SK-N-SH (cell line): ENCODE measurements at regions not wholly inside any gene's neighbourhood (a gene's known extent, or its start where the extent isn't known, plus 50 kb on each side); places are given as distances from the start of the nearest gene placed in this dataset.

Experiments
- CTCF ChIA-PET: fragments of 300-600, 350-600 bp; formaldehyde crosslinking; extraction: SDS; loops from one replicate; lab custom pipeline; 2021; lab: Yijun Ruan, JAX
- POLR2A ChIA-PET: fragments of 350-600 bp; sonication (Branson Sonifier 250); formaldehyde crosslinking; extraction: SDS; loops from one replicate; lab custom pipeline; 2020; ENCODE audit warnings: antibody characterized with exemption, inconsistent platforms; lab: Yijun Ruan, JAX
- DNase-seq: peaks from one replicate; pipeline ENCODE4 v3.0.0; 2012
- H2AFZ ChIP-seq: fragments of 200-600 bp; sonication (generic); 2 replicates; pipeline ENCODE4 v1.8.1; 2016; ENCODE audit warnings: antibody characterized with exemption, mild to moderate bottlenecking, low read depth
- H3F3A ChIP-seq: fragments of 200-600 bp; sonication (generic); replicated peaks from 2 replicates; pipeline ENCODE3; 2016; ENCODE audit warnings: antibody characterized with exemption, mild to moderate bottlenecking; ENCODE audit not compliant: insufficient read depth
- H3K27ac ChIP-seq, 2 experiments: fragments of 200-500 bp in 1 of 2; fragments of 200-600 bp in 1 of 2; sonication (Bioruptor generic) in 1 of 2; sonication (generic), shearing (Covaris generic) in 1 of 2; 2 replicates each; pipeline versions ENCODE4 v1.5.1 to v1.6.1; 2014 to 2016; ENCODE audit warnings: low read depth in 2 of 2, inconsistent platforms in 1 of 2, low read length in 1 of 2, mild to moderate bottlenecking in 1 of 2, mixed read lengths in 1 of 2
- H3K27me3 ChIP-seq: fragments of 200-600 bp; sonication (generic), shearing (Covaris generic); 2 replicates; pipeline ENCODE4 v1.6.1; 2016; ENCODE audit warnings: mixed run types; ENCODE audit not compliant: insufficient read depth
- H3K36me3 ChIP-seq, 2 experiments: fragments of 200-500 bp in 1 of 2; fragments of 200-600 bp in 1 of 2; sonication (Bioruptor generic) in 1 of 2; sonication (generic) in 1 of 2; replicated peaks in 1 of 2; 2 replicates each; pipeline versions ENCODE3 to v1.5.1; 2014 to 2016; ENCODE audit warnings: low read length in 1 of 2, mild to moderate bottlenecking in 1 of 2; ENCODE audit not compliant: insufficient read depth in 2 of 2, control insufficient read depth in 1 of 2
- H3K4me1 ChIP-seq, 2 experiments: fragments of 200-500 bp in 1 of 2; fragments of 200-600 bp in 1 of 2; sonication (Bioruptor generic) in 1 of 2; sonication (generic), shearing (Covaris generic) in 1 of 2; 2 replicates each; pipeline versions ENCODE4 v1.5.1 to v1.6.1; 2014 to 2016; ENCODE audit warnings: low read depth in 1 of 2, low read length in 1 of 2, mixed run types in 1 of 2; ENCODE audit not compliant: insufficient read depth in 2 of 2, control insufficient read depth in 1 of 2
- H3K4me2 ChIP-seq: fragments of 200-600 bp; sonication (generic), shearing (Covaris generic); 2 replicates; pipeline ENCODE4 v1.6.1; 2017; ENCODE audit warnings: mixed run types
- H3K4me3 ChIP-seq, 2 experiments: fragments of 200-500 bp in 1 of 2; fragments of 200-600 bp in 1 of 2; sonication (Bioruptor generic) in 1 of 2; sonication (generic), shearing (Covaris generic) in 1 of 2; 2 replicates each; pipeline versions ENCODE4 v1.5.1 to v1.8.1; 2014 to 2016; ENCODE audit warnings: low read depth in 2 of 2, inconsistent platforms in 1 of 2, low read length in 1 of 2, mild to moderate bottlenecking in 1 of 2, mixed read lengths in 1 of 2, moderate library complexity in 1 of 2
- H3K79me2 ChIP-seq: fragments of 200-600 bp; sonication (generic); 2 replicates; pipeline ENCODE4 v1.8.1; 2017; ENCODE audit warnings: mild to moderate bottlenecking; ENCODE audit not compliant: insufficient read depth
- H3K9ac ChIP-seq: fragments of 200-600 bp; sonication (generic); 2 replicates; pipeline ENCODE4 v1.6.1; 2017; ENCODE audit warnings: mixed run types
- H3K9me2 ChIP-seq: fragments of 200-600 bp; sonication (generic); 2 replicates; pipeline ENCODE4 v1.6.1; 2017; ENCODE audit warnings: mixed run types
- H3K9me3 ChIP-seq: fragments of 200-600 bp; sonication (generic); 2 replicates; pipeline ENCODE4 v1.6.1; 2017; ENCODE audit warnings: mixed run types, mild to moderate bottlenecking, moderate library complexity
- H4K20me1 ChIP-seq: fragments of 200-600 bp; sonication (generic); 2 replicates; pipeline ENCODE4 v1.6.1; 2017; ENCODE audit warnings: mild to moderate bottlenecking, mixed run types; ENCODE audit not compliant: insufficient read depth
- CTCF ChIP-seq: fragments of 200-600 bp; sonication (generic); IDR thresholded peaks from 2 replicates; pipeline ENCODE4 v1.6.1; 2017; ENCODE audit warnings: antibody characterized with exemption, mild to moderate bottlenecking, moderate library complexity
- ELF1 ChIP-seq: IDR thresholded peaks from 2 replicates; pipeline ENCODE4 v1.4.0; 2012
- FOSL2 ChIP-seq: IDR thresholded peaks from 2 replicates; pipeline ENCODE4 v1.4.0; 2012; ENCODE audit warnings: low read depth, mild to moderate bottlenecking, moderate library complexity, borderline replicate concordance
- NRF1 ChIP-seq: IDR thresholded peaks from 2 replicates; pipeline ENCODE4 v1.6.1; 2012; ENCODE audit warnings: low read depth, mild to moderate bottlenecking, low read length
- POLR2AphosphoS5 ChIP-seq: IDR thresholded peaks from 2 replicates; pipeline ENCODE4 v1.6.1; 2012; ENCODE audit warnings: low read depth, low read length
- RAD21 ChIP-seq: IDR thresholded peaks from 2 replicates; pipeline ENCODE4 v1.6.1; 2012; ENCODE audit warnings: mild to moderate bottlenecking, low read length
- REST ChIP-seq: IDR thresholded peaks from 2 replicates; pipeline ENCODE4 v1.6.1; 2012; ENCODE audit warnings: mild to moderate bottlenecking, low read depth, low read length, moderate library complexity
- RFX5 ChIP-seq: IDR thresholded peaks from 2 replicates; pipeline ENCODE4 v1.6.1; 2012; ENCODE audit warnings: mild to moderate bottlenecking, improper control_type of control experiment, low read length
- USF1 ChIP-seq: IDR thresholded peaks from 2 replicates; pipeline ENCODE4 v1.4.0; 2012; ENCODE audit warnings: low read depth, borderline replicate concordance
- WGBS: methylation state at CpG from one replicate; pipeline ENCODE4 v1.1.6; 2017; ENCODE audit warnings: low lambda C conversion rate; 5-methylcytosine and 5-hydroxymethylcytosine counted together
- TF ChIP-seq, protein P1 (sequence below): fragments of 150-350 bp; IDR thresholded peaks from 2 replicates; pipeline ENCODE4 v1.6.1; 2016; ENCODE audit warnings: mild to moderate bottlenecking, low read depth, low read length
- TF ChIP-seq, protein P2 (sequence below): fragments of 150-350 bp; IDR thresholded peaks from 2 replicates; pipeline ENCODE4 v1.6.1; 2017; ENCODE audit warnings: antibody characterized with exemption, low read length, low read depth, borderline replicate concordance
- TF ChIP-seq, protein P3 (sequence below): IDR thresholded peaks from 2 replicates; pipeline ENCODE4 v1.4.0; 2012; ENCODE audit warnings: low read depth

- TF ChIP-seq, protein P1, sequence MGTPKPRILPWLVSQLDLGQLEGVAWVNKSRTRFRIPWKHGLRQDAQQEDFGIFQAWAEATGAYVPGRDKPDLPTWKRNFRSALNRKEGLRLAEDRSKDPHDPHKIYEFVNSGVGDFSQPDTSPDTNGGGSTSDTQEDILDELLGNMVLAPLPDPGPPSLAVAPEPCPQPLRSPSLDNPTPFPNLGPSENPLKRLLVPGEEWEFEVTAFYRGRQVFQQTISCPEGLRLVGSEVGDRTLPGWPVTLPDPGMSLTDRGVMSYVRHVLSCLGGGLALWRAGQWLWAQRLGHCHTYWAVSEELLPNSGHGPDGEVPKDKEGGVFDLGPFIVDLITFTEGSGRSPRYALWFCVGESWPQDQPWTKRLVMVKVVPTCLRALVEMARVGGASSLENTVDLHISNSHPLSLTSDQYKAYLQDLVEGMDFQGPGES = no peak
- TF ChIP-seq RFX5 (no peak), FOSL2 (no peak), POLR2AphosphoS5 (no peak), USF1 (no peak), NRF1 (no peak), CTCF (no peak), ELF1 (no peak), RAD21 (no peak), REST (no peak)
- TF ChIP-seq, protein P2, sequence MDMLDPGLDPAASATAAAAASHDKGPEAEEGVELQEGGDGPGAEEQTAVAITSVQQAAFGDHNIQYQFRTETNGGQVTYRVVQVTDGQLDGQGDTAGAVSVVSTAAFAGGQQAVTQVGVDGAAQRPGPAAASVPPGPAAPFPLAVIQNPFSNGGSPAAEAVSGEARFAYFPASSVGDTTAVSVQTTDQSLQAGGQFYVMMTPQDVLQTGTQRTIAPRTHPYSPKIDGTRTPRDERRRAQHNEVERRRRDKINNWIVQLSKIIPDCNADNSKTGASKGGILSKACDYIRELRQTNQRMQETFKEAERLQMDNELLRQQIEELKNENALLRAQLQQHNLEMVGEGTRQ = no peak
- TF ChIP-seq, protein P3, sequence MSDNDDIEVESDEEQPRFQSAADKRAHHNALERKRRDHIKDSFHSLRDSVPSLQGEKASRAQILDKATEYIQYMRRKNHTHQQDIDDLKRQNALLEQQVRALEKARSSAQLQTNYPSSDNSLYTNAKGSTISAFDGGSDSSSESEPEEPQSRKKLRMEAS = no peak
- TF ChIP-seq, all 33 proteins: peak for 0
- H3K9me2 ChIP-seq = no peaks in the 10 kb centered on the region
- no peaks in the 10 kb centered on the region for H3K27me3 ChIP-seq
- POLR2A ChIA-PET = no interaction called here
- H3K4me3 ChIP-seq = no peak overlapping the region
- no peaks in the 10 kb centered on the region for H3K9me3 ChIP-seq
- CTCF ChIA-PET = no interaction called here
- no peak overlapping the region for H2AFZ ChIP-seq
- H4K20me1 ChIP-seq = no peaks in the 10 kb centered on the region
- DNase-seq = no peak
- no peaks in the 10 kb centered on the region for H3K4me1 ChIP-seq
- no peaks in the 10 kb centered on the region for H3K79me2 ChIP-seq
- no peaks in the 10 kb centered on the region for H3K36me3 ChIP-seq
- WGBS = 94% methylated on average over 4 of the region's 4 CpGs
- H3F3A ChIP-seq = no peaks in the 10 kb centered on the region
- H3K4me2 ChIP-seq = no peak overlapping the region
- no peak overlapping the region for H3K9ac ChIP-seq
- no peak overlapping the region for H3K27ac ChIP-seq
Observed at GRCh38 chr13:64617231-64617630, 2612.9 kb downstream of the PCDH9 start.
